D721Med (cell line): ENCODE measurements at regions not wholly inside any gene's neighbourhood (a gene's known extent, or its start where the extent isn't known, plus 50 kb on each side); places are given as distances from the start of the nearest gene placed in this dataset.

Experiments used
- DNase-seq: peaks from one replicate; pipeline ENCODE4 v3.0.0; 2011; ENCODE audit warnings: low spot score; ENCODE audit not compliant: insufficient read length
- FAIRE-seq: peaks from 2 replicates; lab custom pipeline; 2011; peaks lifted over from hg19 to GRCh38; lab: Jason Lieb, UNC
- CTCF ChIP-seq: IDR thresholded peaks from 2 replicates; pipeline ENCODE4 v1.5.1; 2012; ENCODE audit warnings: mild to moderate bottlenecking, control low read depth; ENCODE audit not compliant: insufficient read depth; ENCODE audit errors: missing control alignments

DNA sequence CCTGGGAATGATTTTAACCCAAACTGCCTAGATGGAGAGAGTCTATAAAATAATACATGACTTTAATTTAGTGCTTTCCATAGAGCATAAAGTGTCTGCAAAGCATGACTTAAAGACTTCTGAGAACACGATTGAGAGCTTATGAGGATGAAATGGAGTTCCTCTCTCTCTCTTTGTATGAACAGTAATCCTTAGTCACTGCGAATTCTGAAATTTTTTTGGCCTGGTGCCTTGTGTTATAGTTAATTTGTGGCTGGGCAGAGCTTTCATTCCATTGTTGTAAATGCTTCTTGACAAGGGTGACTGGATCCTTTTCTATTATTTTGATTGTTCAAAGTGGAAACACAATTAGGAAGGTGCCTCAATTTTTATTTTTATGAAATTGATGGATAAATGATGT, 179.5 kb downstream of the CEP135 start:
- FAIRE-seq: no peak
- no peak for TF ChIP-seq CTCF

DNA sequence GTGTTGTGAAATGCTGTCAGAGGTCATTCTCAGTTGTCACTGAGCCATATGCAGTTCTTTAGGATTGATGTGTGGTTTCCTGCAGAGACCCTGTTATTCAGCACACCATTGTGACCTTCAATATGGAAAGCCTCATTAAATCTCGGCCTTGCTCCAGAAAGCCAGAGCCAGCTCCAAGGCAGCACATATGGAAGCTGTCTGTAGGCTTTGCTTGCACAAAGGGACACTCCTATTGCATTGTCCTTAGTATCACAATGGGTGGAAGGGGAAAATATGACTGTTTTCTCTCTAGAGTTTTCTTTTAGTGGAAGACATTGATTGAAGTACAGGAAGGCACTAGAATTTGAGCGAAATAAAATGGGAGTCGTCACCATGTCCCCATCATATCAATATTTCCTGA, 179.0 kb downstream of the CEP135 start:
- FAIRE-seq (no peak), DNase-seq (no peak)
- TF ChIP-seq CTCF: no peak

More for the DNA sequence above, 179.5 kb downstream of the CEP135 start:
- no peak for DNase-seq

DNA sequence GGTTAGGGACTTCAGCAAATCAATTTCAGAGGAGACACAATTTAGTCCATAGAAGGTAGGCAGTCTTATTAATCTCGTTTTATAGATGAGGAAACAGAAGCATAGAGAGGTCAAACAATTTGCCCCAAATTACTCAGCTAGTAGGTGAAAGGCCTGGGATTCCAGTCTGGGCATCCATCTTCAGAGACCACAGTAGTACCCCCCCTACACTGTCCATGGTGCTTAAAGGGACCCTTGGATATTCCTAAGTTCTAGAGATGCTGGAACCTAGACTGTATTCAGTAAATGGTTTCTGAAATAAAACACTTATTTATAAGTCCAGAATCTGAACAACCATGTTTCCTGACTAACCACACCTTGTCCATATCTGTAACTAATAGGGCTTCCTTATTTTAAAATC, 174.8 kb downstream of the CEP135 start:
- FAIRE-seq: no peak
- no peak for TF ChIP-seq CTCF

DNA sequence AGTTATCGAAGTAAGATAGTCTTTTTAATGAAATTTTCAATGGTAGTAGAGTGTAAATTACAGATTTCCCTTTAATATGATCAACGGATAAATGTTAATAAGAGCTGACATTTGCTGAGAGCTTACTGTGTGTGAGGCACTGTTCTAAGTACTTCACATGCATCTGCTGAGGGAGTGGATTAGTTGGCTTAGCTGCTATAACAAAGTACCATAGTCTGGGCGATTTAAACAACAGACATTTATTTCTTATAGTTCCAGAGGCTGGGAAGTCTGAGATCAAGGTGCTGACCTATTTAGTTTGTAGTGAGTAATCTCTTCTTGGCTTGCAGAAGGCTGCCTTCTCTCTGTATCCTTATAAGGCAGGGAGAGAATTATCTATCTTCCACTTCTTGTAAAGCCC, 174.3 kb downstream of the CEP135 start:
- no peak for DNase-seq
- no peak for TF ChIP-seq CTCF
- FAIRE-seq: peak; percentile 98

More for the DNA sequence above, 174.8 kb downstream of the CEP135 start:
- no peak for DNase-seq

DNA sequence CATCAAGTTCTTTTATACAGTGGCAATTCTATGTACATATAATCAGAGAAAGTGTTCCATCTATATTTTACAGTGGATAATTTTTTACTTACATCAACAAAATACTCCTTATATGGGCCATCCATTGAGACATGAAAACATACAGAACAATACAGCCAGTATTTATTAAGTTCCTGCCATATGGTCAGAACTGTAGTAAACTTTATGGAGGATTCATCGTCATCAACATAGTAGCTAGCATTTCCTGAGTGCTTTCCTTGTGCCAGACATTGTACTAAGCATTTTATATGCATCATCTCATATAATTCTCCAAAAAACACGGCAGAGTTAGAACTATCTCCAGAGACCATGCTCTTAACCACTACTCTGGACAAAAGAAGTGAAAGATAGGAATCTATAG, 170.1 kb downstream of the CEP135 start:
- no peak for FAIRE-seq
- DNase-seq: no peak
- no peak for TF ChIP-seq CTCF

DNA sequence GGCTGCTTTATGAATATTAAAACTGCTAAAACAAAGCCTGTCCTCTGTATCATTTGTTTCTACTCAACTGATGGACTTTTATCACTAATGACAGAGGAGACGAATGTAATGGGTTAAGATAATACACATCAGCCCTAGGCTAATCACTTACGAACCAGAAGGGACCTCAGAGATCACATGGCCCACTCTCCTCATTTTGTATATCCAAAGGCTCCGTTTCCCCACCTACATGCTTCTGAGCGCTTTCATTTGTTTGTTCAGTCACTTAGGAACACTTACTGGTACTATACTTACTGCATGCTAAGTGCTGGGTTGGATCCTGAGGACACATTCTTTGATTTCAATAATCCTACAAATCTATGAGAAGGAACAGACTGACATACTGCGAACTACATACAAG, 169.3 kb downstream of the CEP135 start:
- DNase-seq (no peak), FAIRE-seq (peak; percentile 80)
- TF ChIP-seq CTCF: no peak

DNA sequence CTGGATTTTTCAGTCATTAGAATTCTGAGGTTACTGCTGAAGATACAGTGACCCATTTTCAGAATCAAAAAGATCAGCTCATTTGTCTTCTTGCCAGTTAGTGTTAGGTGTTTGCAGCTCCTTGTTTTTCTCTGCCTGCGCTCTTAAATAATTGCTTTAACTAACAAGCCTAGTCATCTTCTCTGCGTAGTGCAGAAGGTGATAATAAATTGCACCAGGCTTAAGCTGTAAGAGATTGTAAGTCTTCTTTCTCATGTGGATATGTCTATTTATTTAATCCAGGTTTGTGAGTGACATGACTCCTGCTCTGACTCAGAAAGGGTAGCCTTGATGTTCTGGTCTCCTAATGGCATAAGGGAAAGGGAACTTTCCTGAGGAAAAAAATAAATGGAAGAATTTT, 167.2 kb downstream of the CEP135 start:
- no peak for DNase-seq
- TF ChIP-seq CTCF: no peak
- FAIRE-seq: peak; percentile 71
